H1 (cell line): ENCODE measurements at regions not wholly inside any gene's neighbourhood (a gene's known extent, or its start where the extent isn't known, plus 50 kb on each side); places are given as distances from the start of the nearest gene placed in this dataset.

Experiments used
- CTCF ChIA-PET: fragments of 300-600 bp; sonication (Branson Sonifier 250); formaldehyde crosslinking; loops from one replicate; lab custom pipeline; 2021; ENCODE audit not compliant: partially characterized antibody; lab: Charles Lee
- POLR2A ChIA-PET: fragments of 300-600 bp; sonication (Branson Sonifier 250); formaldehyde crosslinking; loops from one replicate; lab custom pipeline; 2021; ENCODE audit warnings: inconsistent platforms; ENCODE audit not compliant: partially characterized antibody; lab: Charles Lee
- DNase-seq, 2 experiments: peaks; one replicate each; pipeline versions ENCODE4 v3.0.0 to v3.0.0-alpha.2; 2010 to 2022; ENCODE audit warnings: low spot score in 2 of 2, low read depth in 1 of 2, mixed read lengths in 1 of 2
- FAIRE-seq: peaks from 2 replicates; lab custom pipeline; 2011; peaks lifted over from hg19 to GRCh38; lab: Jason Lieb, UNC
- H2AFZ ChIP-seq: 2 replicates; pipeline ENCODE4 v1.8.1; 2012; ENCODE audit warnings: low read length, inconsistent platforms
- H2AK5ac ChIP-seq: 2 replicates; pipeline ENCODE4 v1.6.1; 2013; ENCODE audit warnings: low read depth, low read length
- H2BK120ac ChIP-seq: replicated peaks from 2 replicates; pipeline ENCODE3; 2013; ENCODE audit warnings: low read depth, low read length, inconsistent platforms
- H2BK12ac ChIP-seq: 2 replicates; pipeline ENCODE4 v1.6.1; 2013; ENCODE audit warnings: low read depth, low read length
- H2BK15ac ChIP-seq: 2 replicates; pipeline ENCODE4 v1.6.1; 2013; ENCODE audit warnings: low read length
- H2BK20ac ChIP-seq: 2 replicates; pipeline ENCODE4 v1.6.1; 2013; ENCODE audit warnings: low read length
- H2BK5ac ChIP-seq: 2 replicates; pipeline ENCODE4 v1.6.1; 2013; ENCODE audit warnings: low read depth, low read length
- H3K14ac ChIP-seq: 2 replicates; pipeline ENCODE4 v1.6.1; 2013; ENCODE audit warnings: inconsistent platforms; ENCODE audit not compliant: insufficient read length
- H3K18ac ChIP-seq: 2 replicates; pipeline ENCODE4 v1.6.1; 2013; ENCODE audit warnings: low read length; ENCODE audit errors: extremely low read depth
- H3K23ac ChIP-seq: 2 replicates; pipeline ENCODE4 v1.6.1; 2013; ENCODE audit warnings: inconsistent platforms; ENCODE audit not compliant: insufficient read length
- H3K23me2 ChIP-seq: 2 replicates; pipeline ENCODE4 v1.6.1; 2013; ENCODE audit warnings: low read depth, low read length
- H3K27ac ChIP-seq: 2 replicates; pipeline ENCODE4 v1.6.1; 2011; ENCODE audit warnings: low read depth, low read length, inconsistent platforms
- H3K27me3 ChIP-seq, 4 experiments: replicated peaks in 1 of 4; 1 replicate in 1 of 4; 2 replicates in 3 of 4; pipeline versions ENCODE4 v1.6.1 to v1.8.1; 2011 to 2013; ENCODE audit warnings: low read length in 3 of 4, mild to moderate bottlenecking in 3 of 4, inconsistent platforms in 2 of 4, mixed read lengths in 2 of 4, moderate library complexity in 1 of 4; ENCODE audit not compliant: control insufficient read depth in 3 of 4, insufficient read depth in 3 of 4; ENCODE audit errors: extremely low read depth in 1 of 4
- H3K36me3 ChIP-seq, 4 experiments: 2 replicates each; pipeline versions ENCODE4 v1.6.1 to v1.8.1; 2011 to 2013; ENCODE audit warnings: mild to moderate bottlenecking in 4 of 4, low read length in 3 of 4, moderate library complexity in 2 of 4, control low read depth in 1 of 4, inconsistent platforms in 1 of 4; ENCODE audit not compliant: insufficient read depth in 4 of 4, control insufficient read depth in 2 of 4
- H3K4ac ChIP-seq: replicated peaks from 2 replicates; pipeline ENCODE3; 2013; ENCODE audit warnings: low read length, low read depth, mixed read lengths, inconsistent platforms; ENCODE audit not compliant: insufficient read length
- H3K4me1 ChIP-seq, 4 experiments: replicated peaks in 1 of 4; 1 replicate in 1 of 4; 2 replicates in 3 of 4; pipeline versions ENCODE4 v1.6.1 to v1.8.1; 2011 to 2013; ENCODE audit warnings: low read length in 3 of 4, inconsistent platforms in 2 of 4, mixed read lengths in 1 of 4; ENCODE audit not compliant: insufficient read depth in 4 of 4, control insufficient read depth in 3 of 4
- H3K4me2 ChIP-seq, 2 experiments: 2 replicates each; pipeline versions ENCODE4 v1.6.1 to v1.8.1; 2011 to 2013; ENCODE audit warnings: low read depth in 2 of 2, low read length in 2 of 2, control low read depth in 1 of 2, inconsistent platforms in 1 of 2, mild to moderate bottlenecking in 1 of 2; ENCODE audit not compliant: insufficient read depth in 1 of 2
- H3K4me3 ChIP-seq, 4 experiments: fragments of 200-600, 300-600 bp in 1 of 4; sonication (generic), shearing (Covaris generic), sonication (Bioruptor Twin) in 1 of 4; 2 replicates each; pipeline versions ENCODE4 v1.5.1 to v1.8.1; 2011 to 2016; ENCODE audit warnings: low read length in 4 of 4, low read depth in 3 of 4, control low read depth in 2 of 4, inconsistent platforms in 2 of 4, mild to moderate bottlenecking in 2 of 4, mixed read lengths in 1 of 4, moderate library complexity in 1 of 4; ENCODE audit not compliant: insufficient read depth in 2 of 4; ENCODE audit errors: extremely low read depth in 1 of 4
- H3K56ac ChIP-seq: replicated peaks from 2 replicates; pipeline ENCODE3; 2013; ENCODE audit warnings: low read depth, mild to moderate bottlenecking, mixed read lengths, low read length, inconsistent platforms; ENCODE audit not compliant: insufficient read length
- H3K79me1 ChIP-seq: 2 replicates; pipeline ENCODE4 v1.6.1; 2013; ENCODE audit warnings: low read depth, low read length, control low read depth
- H3K79me2 ChIP-seq, 2 experiments: 2 replicates each; pipeline versions ENCODE4 v1.6.1 to v1.8.1; 2012 to 2013; ENCODE audit warnings: low read length in 2 of 2, mild to moderate bottlenecking in 2 of 2, inconsistent platforms in 1 of 2; ENCODE audit not compliant: insufficient read depth in 2 of 2, control insufficient read depth in 1 of 2
- H3K9ac ChIP-seq, 4 experiments: replicated peaks in 1 of 4; 1 replicate in 1 of 4; 2 replicates in 3 of 4; pipeline versions ENCODE4 v1.6.1 to v1.8.1; 2011 to 2013; ENCODE audit warnings: low read depth in 3 of 4, low read length in 3 of 4, control low read depth in 2 of 4, mild to moderate bottlenecking in 2 of 4, moderate library complexity in 2 of 4, inconsistent platforms in 1 of 4; ENCODE audit errors: extremely low read depth in 1 of 4
- H3K9me3 ChIP-seq, 2 experiments: 2 replicates each; pipeline versions ENCODE4 v1.6.1 to v1.8.1; 2012 to 2013; ENCODE audit warnings: mild to moderate bottlenecking in 2 of 2, moderate library complexity in 2 of 2, control low read depth in 1 of 2, inconsistent platforms in 1 of 2, low read depth in 1 of 2, low read length in 1 of 2, mixed read lengths in 1 of 2; ENCODE audit not compliant: insufficient read depth in 2 of 2
- H4K20me1 ChIP-seq, 2 experiments: replicated peaks in 1 of 2; 2 replicates each; pipeline versions ENCODE3 to v1.8.1; 2011 to 2013; ENCODE audit warnings: inconsistent platforms in 2 of 2, low read length in 2 of 2, mild to moderate bottlenecking in 1 of 2; ENCODE audit not compliant: insufficient read depth in 2 of 2, control insufficient read depth in 1 of 2
- H4K5ac ChIP-seq: 2 replicates; pipeline ENCODE4 v1.6.1; 2013; ENCODE audit warnings: low read length, low read depth, mixed read lengths, inconsistent platforms; ENCODE audit not compliant: insufficient read length
- H4K8ac ChIP-seq: 2 replicates; pipeline ENCODE4 v1.8.0; 2013; ENCODE audit warnings: mild to moderate bottlenecking, moderate library complexity, low read length, inconsistent platforms; ENCODE audit not compliant: insufficient read depth; ENCODE audit errors: extremely low read depth
- H4K91ac ChIP-seq: replicated peaks from 2 replicates; pipeline ENCODE3; 2013; ENCODE audit warnings: low read length, mixed read lengths, inconsistent platforms; ENCODE audit not compliant: insufficient read length
- CTBP2 ChIP-seq: IDR thresholded peaks from 2 replicates; pipeline ENCODE4 v1.7.0; 2011; ENCODE audit warnings: borderline replicate concordance, mild to moderate bottlenecking, moderate library complexity, mixed read lengths, low read length; ENCODE audit not compliant: insufficient read depth, insufficient read length
- MAFK ChIP-seq: IDR thresholded peaks from 2 replicates; pipeline ENCODE4 v1.6.1; 2012; ENCODE audit warnings: low read depth, mild to moderate bottlenecking, improper control_type of control experiment, low read length
- POU5F1 ChIP-seq: IDR thresholded peaks from 2 replicates; pipeline ENCODE4 v1.6.1; 2011; ENCODE audit warnings: low read depth, mild to moderate bottlenecking, low read length, moderate library complexity
- WGBS, 2 experiments: shearing (Covaris generic) in 1 of 2; methylation state at CpG; one replicate each; pipeline versions ENCODE4 v1.1.6 to v1.1.7; 2013 to 2015; ENCODE audit warnings: low lambda C conversion rate in 2 of 2, mixed read lengths in 2 of 2, inconsistent platforms in 1 of 2, low coverage in 1 of 2, missing lambda C conversion rate in 1 of 2; ENCODE audit not compliant: insufficient replicate concordance in 2 of 2, insufficient coverage in 1 of 2, insufficient read length in 1 of 2; ENCODE audit errors: extremely low coverage in 1 of 2, missing lambda C conversion rate in 1 of 2; 5-methylcytosine and 5-hydroxymethylcytosine counted together

- 100% methylated on average over 1 of the region's 5 CpGs; no CpG with 5 or more reads in 1 of the 2 experiments for WGBS, 2 experiments
- H2BK20ac ChIP-seq = no peak overlapping the region
- H3K4me2 ChIP-seq = no peak overlapping the region
- no peaks in the 10 kb centered on the region for H3K36me3 ChIP-seq
- H4K8ac ChIP-seq = no peak overlapping the region
- peaks cover 7 to 52% of the 10 kb centered on the region in 2 experiments; a peak in 2 of 4 replicates for H3K9me3 ChIP-seq
- ChIA-PET CTCF (no interaction called here), POLR2A (no interaction called here)
- H2BK5ac ChIP-seq = no peak overlapping the region
- H3K4ac ChIP-seq = no peak overlapping the region
- H4K91ac ChIP-seq = no peak overlapping the region
- no peak overlapping the region for H3K4me3 ChIP-seq
- no peak overlapping the region for H2AK5ac ChIP-seq
- H3K14ac ChIP-seq = no peak overlapping the region
- H3K56ac ChIP-seq = no peak overlapping the region
- no peak overlapping the region for H3K18ac ChIP-seq
- FAIRE-seq (no peak), DNase-seq (no peak)
- H2AFZ ChIP-seq = no peak overlapping the region
- H3K27ac ChIP-seq = no peak overlapping the region
- no peaks in the 10 kb centered on the region for H4K20me1 ChIP-seq
- H3K79me1 ChIP-seq = no peaks in the 10 kb centered on the region
- H3K4me1 ChIP-seq = no peaks in the 10 kb centered on the region
- H3K9ac ChIP-seq = no peak overlapping the region
- H2BK15ac ChIP-seq = no peak overlapping the region
- H2BK12ac ChIP-seq = no peak overlapping the region
- no peaks in the 10 kb centered on the region for H3K23me2 ChIP-seq
- no peaks in the 10 kb centered on the region for H3K27me3 ChIP-seq
- H4K5ac ChIP-seq = no peak overlapping the region
- no peak overlapping the region for H2BK120ac ChIP-seq
- no peak overlapping the region for H3K23ac ChIP-seq
- H3K79me2 ChIP-seq = no peaks in the 10 kb centered on the region
- TF ChIP-seq POU5F1 (no peak), CTBP2 (no peak), MAFK (no peak)
Measured at GRCh38 chrY:12285608-12286007, 415.4 kb upstream of the USP9Y start.
